ENCODE measurements at regions not wholly inside any gene's neighbourhood (a gene's known extent, or its start where the extent isn't known, plus 50 kb on each side); places are given as distances from the start of the nearest gene placed in this dataset.

DNA sequence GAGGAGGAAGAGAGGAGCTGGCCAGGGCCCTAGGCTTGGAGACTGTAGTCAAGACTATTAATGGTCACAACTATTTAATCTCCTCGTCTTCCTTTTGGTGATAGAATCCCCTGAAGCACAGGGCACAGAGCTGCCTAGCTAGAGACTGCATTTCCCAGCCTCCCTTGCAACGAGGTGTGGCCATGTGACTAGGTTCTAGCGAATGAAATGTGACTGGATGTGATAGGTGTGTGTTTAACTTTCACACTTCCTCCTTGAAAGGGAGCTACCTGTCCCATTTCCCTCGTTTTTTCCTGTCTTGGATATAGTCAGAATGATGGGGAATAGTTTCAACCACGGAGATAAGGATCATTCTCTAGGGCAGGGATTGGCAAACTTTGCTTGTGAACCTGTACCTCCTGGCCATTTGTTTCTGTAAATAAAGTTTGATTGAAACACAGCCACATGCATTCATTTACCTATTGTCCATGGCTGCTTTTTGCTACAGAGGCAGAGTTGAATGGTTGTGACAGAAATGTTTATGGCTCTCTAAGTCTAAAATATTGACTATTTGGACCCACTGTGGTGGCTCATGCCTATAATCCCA is 313.5 kb downstream of the MIAT start:
- TF ChIP-seq, protein P1, sequence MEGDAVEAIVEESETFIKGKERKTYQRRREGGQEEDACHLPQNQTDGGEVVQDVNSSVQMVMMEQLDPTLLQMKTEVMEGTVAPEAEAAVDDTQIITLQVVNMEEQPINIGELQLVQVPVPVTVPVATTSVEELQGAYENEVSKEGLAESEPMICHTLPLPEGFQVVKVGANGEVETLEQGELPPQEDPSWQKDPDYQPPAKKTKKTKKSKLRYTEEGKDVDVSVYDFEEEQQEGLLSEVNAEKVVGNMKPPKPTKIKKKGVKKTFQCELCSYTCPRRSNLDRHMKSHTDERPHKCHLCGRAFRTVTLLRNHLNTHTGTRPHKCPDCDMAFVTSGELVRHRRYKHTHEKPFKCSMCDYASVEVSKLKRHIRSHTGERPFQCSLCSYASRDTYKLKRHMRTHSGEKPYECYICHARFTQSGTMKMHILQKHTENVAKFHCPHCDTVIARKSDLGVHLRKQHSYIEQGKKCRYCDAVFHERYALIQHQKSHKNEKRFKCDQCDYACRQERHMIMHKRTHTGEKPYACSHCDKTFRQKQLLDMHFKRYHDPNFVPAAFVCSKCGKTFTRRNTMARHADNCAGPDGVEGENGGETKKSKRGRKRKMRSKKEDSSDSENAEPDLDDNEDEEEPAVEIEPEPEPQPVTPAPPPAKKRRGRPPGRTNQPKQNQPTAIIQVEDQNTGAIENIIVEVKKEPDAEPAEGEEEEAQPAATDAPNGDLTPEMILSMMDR (IDR thresholded peaks at IDR 0.05): no peak
- TF ChIP-seq POLR2A (IDR thresholded peaks at IDR 0.05): no peak

All from suprapubic skin (tissue), 3 donors.